ENCODE measurements at regions not wholly inside any gene's neighbourhood (a gene's known extent, or its start where the extent isn't known, plus 50 kb on each side); places are given as distances from the start of the nearest gene placed in this dataset.

DNA sequence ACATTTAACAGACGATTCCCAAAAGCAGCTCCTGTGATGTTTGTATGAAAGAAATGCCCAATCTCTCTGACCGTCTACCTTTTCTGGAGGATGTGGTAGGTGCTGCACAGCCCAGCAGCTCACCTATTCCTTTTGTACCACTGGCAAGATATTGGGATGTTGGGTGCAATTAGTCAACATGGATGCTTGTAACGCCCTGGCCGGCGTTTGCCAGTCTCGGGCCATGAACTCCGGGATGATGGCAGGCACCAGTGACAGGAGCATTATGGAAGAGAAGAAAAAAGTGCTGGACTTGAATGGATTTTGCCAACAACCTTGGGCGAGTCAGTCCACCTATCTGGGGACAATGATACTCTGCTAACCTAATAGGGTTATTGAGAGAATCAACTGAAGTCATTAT, 69.0 kb upstream of the ZNF438 start:
- intact Hi-C loops (cut with micrococcal nuclease): no loop called here
- no peaks in the 10 kb centered on the region for H3K36me3 Mint-ChIP-seq
- no peak overlapping the region for H3K27ac Mint-ChIP-seq
- no peak for ATAC-seq
- H3K4me1 Mint-ChIP-seq: no peaks in the 10 kb centered on the region
- Histone ChIP-seq H3K4me1 (ENCODE audit: control insufficient read depth, insufficient read depth, low read length) (peaks cover 8% of the 10 kb centered on the region), H3K4me3 (ENCODE audit: low read length) (no peak overlapping the region), H3K27me3 (ENCODE audit: control insufficient read depth, insufficient read depth, low read length) (no peaks in the 10 kb centered on the region), H3K27ac (ENCODE audit: low read length) (no peak overlapping the region), H3K36me3 (ENCODE audit: control insufficient read depth, insufficient read depth, low read length) (no peaks in the 10 kb centered on the region), H3K9me3 (ENCODE audit: control insufficient read depth, insufficient read depth, low read length) (no peaks in the 10 kb centered on the region)
- DNase-seq: no peak
- H3K4me3 Mint-ChIP-seq: no peak overlapping the region
- H3K9me3 Mint-ChIP-seq: no peaks in the 10 kb centered on the region
- TF ChIP-seq, protein P1, sequence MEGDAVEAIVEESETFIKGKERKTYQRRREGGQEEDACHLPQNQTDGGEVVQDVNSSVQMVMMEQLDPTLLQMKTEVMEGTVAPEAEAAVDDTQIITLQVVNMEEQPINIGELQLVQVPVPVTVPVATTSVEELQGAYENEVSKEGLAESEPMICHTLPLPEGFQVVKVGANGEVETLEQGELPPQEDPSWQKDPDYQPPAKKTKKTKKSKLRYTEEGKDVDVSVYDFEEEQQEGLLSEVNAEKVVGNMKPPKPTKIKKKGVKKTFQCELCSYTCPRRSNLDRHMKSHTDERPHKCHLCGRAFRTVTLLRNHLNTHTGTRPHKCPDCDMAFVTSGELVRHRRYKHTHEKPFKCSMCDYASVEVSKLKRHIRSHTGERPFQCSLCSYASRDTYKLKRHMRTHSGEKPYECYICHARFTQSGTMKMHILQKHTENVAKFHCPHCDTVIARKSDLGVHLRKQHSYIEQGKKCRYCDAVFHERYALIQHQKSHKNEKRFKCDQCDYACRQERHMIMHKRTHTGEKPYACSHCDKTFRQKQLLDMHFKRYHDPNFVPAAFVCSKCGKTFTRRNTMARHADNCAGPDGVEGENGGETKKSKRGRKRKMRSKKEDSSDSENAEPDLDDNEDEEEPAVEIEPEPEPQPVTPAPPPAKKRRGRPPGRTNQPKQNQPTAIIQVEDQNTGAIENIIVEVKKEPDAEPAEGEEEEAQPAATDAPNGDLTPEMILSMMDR (IDR thresholded peaks at IDR 0.05): no peak
- H3K27me3 Mint-ChIP-seq (ENCODE audit: low read depth in 2 of 2): peaks cover 7 to 17% of the 10 kb centered on the region in 2 donors
- 94% methylated on average over 8 of the region's 8 CpGs for WGBS (ENCODE audit: insufficient coverage)

DNA sequence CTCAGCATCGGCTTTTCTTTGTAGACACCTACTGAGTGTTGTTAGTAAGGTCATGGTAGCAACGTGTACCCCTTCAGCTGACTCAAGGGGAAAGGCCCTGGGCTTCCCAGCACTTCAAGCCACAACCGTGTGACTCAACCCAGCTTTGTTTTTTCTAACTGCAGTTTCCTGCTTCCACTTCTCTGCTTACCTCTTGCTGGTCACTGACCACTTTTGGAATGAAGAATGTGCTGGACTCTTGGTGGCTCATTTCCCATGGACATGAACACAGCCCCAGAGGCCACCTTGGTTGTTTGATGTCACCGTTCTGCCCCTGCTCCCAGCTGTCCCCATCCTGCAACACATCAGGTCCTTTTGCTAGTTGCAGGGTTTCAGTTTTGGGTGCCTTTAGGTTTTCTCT, 69.5 kb upstream of the ZNF438 start:
- 12% methylated on average over 4 of the region's 4 CpGs for WGBS (ENCODE audit: insufficient coverage)
- Mint-ChIP-seq H3K9me3 (no peaks in the 10 kb centered on the region), H3K4me3 (no peak overlapping the region), H3K27ac (no peak overlapping the region), H3K27me3 (ENCODE audit: low read depth in 2 of 2) (peaks cover 2 to 12% of the 10 kb centered on the region in 2 donors), H3K36me3 (no peaks in the 10 kb centered on the region), H3K4me1 (no peaks in the 10 kb centered on the region)
- DNase-seq (peak in 1 of 2 donors; percentile 46), ATAC-seq (peak in 2 of 3 donors; percentile 52 to 59)
- H3K27me3 ChIP-seq (ENCODE audit: control insufficient read depth, insufficient read depth, low read length): no peaks in the 10 kb centered on the region
- TF ChIP-seq, protein P1 (IDR thresholded peaks at IDR 0.05): no peak
- H3K9me3 ChIP-seq (ENCODE audit: control insufficient read depth, insufficient read depth, low read length): no peaks in the 10 kb centered on the region
- no peaks in the 10 kb centered on the region for H3K36me3 ChIP-seq (ENCODE audit: control insufficient read depth, insufficient read depth, low read length)
- peaks cover 8% of the 10 kb centered on the region for H3K4me1 ChIP-seq (ENCODE audit: control insufficient read depth, insufficient read depth, low read length)
- no peak overlapping the region for H3K27ac ChIP-seq (ENCODE audit: low read length)
- intact Hi-C loops (cut with micrococcal nuclease): no loop called here
- H3K4me3 ChIP-seq (ENCODE audit: low read length): no peak overlapping the region

DNA sequence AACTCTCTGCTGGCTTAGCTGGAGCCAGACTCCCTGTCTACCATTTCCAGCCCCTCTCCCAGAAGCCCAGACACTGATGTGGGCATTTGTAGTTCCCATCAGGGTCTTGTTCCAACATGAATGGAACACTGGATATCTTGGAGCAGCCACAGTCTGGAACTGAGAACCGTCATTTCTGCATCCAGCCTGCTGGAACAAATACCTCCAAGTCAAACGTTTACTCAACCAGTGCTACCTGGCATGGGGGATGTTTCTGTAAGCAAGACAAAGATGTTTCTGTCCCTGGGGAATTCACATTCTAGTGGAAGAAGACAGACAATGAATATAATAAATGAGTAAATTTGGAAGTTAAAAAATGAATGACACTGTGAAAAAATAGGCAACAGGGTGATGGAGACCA, 70.8 kb upstream of the ZNF438 start:
- no peaks in the 10 kb centered on the region for H3K9me3 ChIP-seq (ENCODE audit: control insufficient read depth, insufficient read depth, low read length)
- H3K36me3 ChIP-seq (ENCODE audit: control insufficient read depth, insufficient read depth, low read length): no peaks in the 10 kb centered on the region
- H3K4me1 Mint-ChIP-seq: no peaks in the 10 kb centered on the region
- TF ChIP-seq, protein P1 (IDR thresholded peaks at IDR 0.05): no peak
- no peak overlapping the region for H3K27ac ChIP-seq (ENCODE audit: low read length)
- DNase-seq: no peak
- H3K4me1 ChIP-seq (ENCODE audit: control insufficient read depth, insufficient read depth, low read length): peaks cover 8% of the 10 kb centered on the region
- intact Hi-C loops (cut with micrococcal nuclease): no loop called here
- H3K9me3 Mint-ChIP-seq: no peaks in the 10 kb centered on the region
- no peaks in the 10 kb centered on the region for H3K27me3 ChIP-seq (ENCODE audit: control insufficient read depth, insufficient read depth, low read length)
- no peak overlapping the region for H3K4me3 ChIP-seq (ENCODE audit: low read length)
- peaks cover 0 to 9% of the 10 kb centered on the region in 2 donors for H3K27me3 Mint-ChIP-seq (ENCODE audit: low read depth in 2 of 2)
- no peak overlapping the region for H3K27ac Mint-ChIP-seq
- ATAC-seq: no peak
- WGBS (ENCODE audit: insufficient coverage): 79% methylated on average over 2 of the region's 2 CpGs
- no peak overlapping the region for H3K4me3 Mint-ChIP-seq
- H3K36me3 Mint-ChIP-seq: no peaks in the 10 kb centered on the region

DNA sequence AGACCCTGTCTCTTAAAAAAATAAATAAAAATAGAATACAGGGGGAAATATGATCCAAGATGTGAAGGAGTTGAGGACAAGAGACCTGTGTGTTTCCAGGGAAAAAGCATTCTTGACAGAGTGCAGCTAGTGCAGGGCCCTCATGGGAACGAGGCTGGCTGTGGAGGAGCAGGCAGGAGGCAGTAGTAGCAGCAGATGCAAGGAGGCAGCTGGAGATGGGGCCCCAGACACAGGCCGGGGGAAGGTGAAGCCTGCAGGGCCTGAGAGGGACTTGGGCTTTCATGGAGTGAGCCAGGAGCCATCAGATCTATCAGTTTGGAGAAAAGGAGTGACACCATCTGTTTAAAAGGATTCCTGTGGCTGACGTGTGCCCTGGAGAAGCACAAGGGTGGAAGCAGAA, 71.4 kb upstream of the ZNF438 start:
- TF ChIP-seq, protein P1 (IDR thresholded peaks at IDR 0.05): no peak

More for the DNA sequence above, 71.4 kb upstream of the ZNF438 start:
- peaks cover 8% of the 10 kb centered on the region for H3K4me1 ChIP-seq (ENCODE audit: control insufficient read depth, insufficient read depth, low read length)
- Mint-ChIP-seq H3K27me3 (ENCODE audit: low read depth in 2 of 2) (peaks cover 0 to 9% of the 10 kb centered on the region in 2 donors), H3K4me1 (no peaks in the 10 kb centered on the region), H3K36me3 (no peaks in the 10 kb centered on the region), H3K27ac (no peak overlapping the region), H3K9me3 (no peaks in the 10 kb centered on the region), H3K4me3 (no peak overlapping the region)
- no peaks in the 10 kb centered on the region for H3K27me3 ChIP-seq (ENCODE audit: control insufficient read depth, insufficient read depth, low read length)
- H3K9me3 ChIP-seq (ENCODE audit: control insufficient read depth, insufficient read depth, low read length): no peaks in the 10 kb centered on the region
- intact Hi-C loops (cut with micrococcal nuclease): no loop called here
- H3K36me3 ChIP-seq (ENCODE audit: control insufficient read depth, insufficient read depth, low read length): no peaks in the 10 kb centered on the region
- no peak overlapping the region for H3K4me3 ChIP-seq (ENCODE audit: low read length)
- 91% methylated on average over 3 of the region's 3 CpGs for WGBS (ENCODE audit: insufficient coverage)
- DNase-seq (no peak), ATAC-seq (no peak)
- no peak overlapping the region for H3K27ac ChIP-seq (ENCODE audit: low read length)
